ENCODE measurements at regions not wholly inside any gene's neighbourhood (a gene's known extent, or its start where the extent isn't known, plus 50 kb on each side); places are given as distances from the start of the nearest gene placed in this dataset.

DNA sequence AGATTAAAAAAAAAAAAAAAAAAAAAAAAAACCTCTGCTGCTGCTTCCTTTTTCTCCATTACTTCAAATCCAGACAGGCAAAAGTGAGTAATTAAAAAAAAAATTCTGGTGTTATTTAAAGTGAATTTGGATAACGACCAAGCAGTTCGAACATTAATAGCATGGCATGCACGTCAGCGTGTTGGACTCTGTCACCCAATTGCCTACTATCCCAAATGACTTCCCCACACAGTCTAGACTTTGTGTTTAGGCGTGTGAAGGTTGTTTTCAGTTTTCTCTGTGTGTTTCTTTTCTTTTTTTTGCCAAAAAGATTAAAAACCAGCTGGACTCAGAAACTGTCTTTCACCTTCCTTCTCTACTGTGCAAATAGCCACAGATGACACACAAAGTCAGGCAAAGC lies 321.4 kb downstream of the MSX2 start:
- no peaks in the 10 kb centered on the region for H3K9me3 ChIP-seq
- H3K4me3 ChIP-seq, result peak overlapping the region; percentile 26
- ATAC-seq (ENCODE audit: insufficient number of reproducible peaks, low FRiP score, low read depth) (no peak), DNase-seq (ENCODE audit: low spot score) (no peak)
- H3K4me1 ChIP-seq (ENCODE audit: control insufficient read depth in 1 of 2, low read depth in 2 of 2), result peaks cover 5 to 26% of the 10 kb centered on the region in 2 donors
- H3K36me3 ChIP-seq, result no peaks in the 10 kb centered on the region
- no peak for TF ChIP-seq CTCF (IDR thresholded peaks at IDR 0.05)
- peak overlapping the region; percentile 62 to 71 for H3K27ac ChIP-seq
- no peaks in the 10 kb centered on the region for H3K27me3 ChIP-seq (replicated peaks; ENCODE audit: insufficient read depth)

DNA sequence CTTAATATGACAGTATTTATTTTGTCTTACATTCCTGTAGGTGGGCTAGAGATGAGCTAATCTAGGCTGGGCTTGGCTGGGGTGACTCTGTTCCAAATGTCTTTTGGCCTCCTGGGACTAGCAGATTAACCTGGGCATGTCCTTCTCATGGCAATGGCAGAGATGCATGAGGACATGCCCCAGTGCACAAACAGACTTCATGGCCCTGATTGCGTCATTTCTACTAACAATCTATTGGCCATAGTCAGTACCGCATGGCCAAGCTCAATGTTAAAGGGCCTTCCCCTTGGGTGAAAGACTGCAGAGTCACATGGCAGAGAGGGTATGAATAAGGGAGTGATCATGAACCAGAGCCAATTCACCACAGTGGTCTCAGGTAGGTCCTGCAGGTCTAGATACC lies 313.4 kb downstream of the MSX2 start:
- ATAC-seq (ENCODE audit: insufficient number of reproducible peaks, low FRiP score, low read depth), result no peak

GRCh38 chr5:175035882-175036533 lies 311.6 kb downstream of the MSX2 start:
- DNase-seq (ENCODE audit: low spot score) (no peak), ATAC-seq (ENCODE audit: insufficient number of reproducible peaks, low FRiP score, low read depth) (no peak)
- H3K4me1 ChIP-seq (ENCODE audit: control insufficient read depth in 1 of 2, low read depth in 2 of 2), result peaks cover 7 to 29% of the 10 kb centered on the region in 2 donors
- no peak overlapping the region for H3K4me3 ChIP-seq
- TF ChIP-seq CTCF (IDR thresholded peaks at IDR 0.05), result no peak
- no peaks in the 10 kb centered on the region for H3K9me3 ChIP-seq
- H3K27me3 ChIP-seq (replicated peaks; ENCODE audit: insufficient read depth), result no peaks in the 10 kb centered on the region
- no peaks in the 10 kb centered on the region for H3K36me3 ChIP-seq
- H3K27ac ChIP-seq, result no peak overlapping the region

More for the DNA sequence above, 313.4 kb downstream of the MSX2 start:
- H3K27ac ChIP-seq, result no peak overlapping the region
- no peak for DNase-seq (ENCODE audit: low spot score)
- no peaks in the 10 kb centered on the region for H3K27me3 ChIP-seq (replicated peaks; ENCODE audit: insufficient read depth)
- TF ChIP-seq CTCF (IDR thresholded peaks at IDR 0.05), result no peak
- no peaks in the 10 kb centered on the region for H3K36me3 ChIP-seq
- H3K9me3 ChIP-seq, result no peaks in the 10 kb centered on the region
- H3K4me1 ChIP-seq (ENCODE audit: control insufficient read depth in 1 of 2, low read depth in 2 of 2), result peaks cover 0 to 13% of the 10 kb centered on the region in 2 donors
- H3K4me3 ChIP-seq, result no peak overlapping the region

DNA sequence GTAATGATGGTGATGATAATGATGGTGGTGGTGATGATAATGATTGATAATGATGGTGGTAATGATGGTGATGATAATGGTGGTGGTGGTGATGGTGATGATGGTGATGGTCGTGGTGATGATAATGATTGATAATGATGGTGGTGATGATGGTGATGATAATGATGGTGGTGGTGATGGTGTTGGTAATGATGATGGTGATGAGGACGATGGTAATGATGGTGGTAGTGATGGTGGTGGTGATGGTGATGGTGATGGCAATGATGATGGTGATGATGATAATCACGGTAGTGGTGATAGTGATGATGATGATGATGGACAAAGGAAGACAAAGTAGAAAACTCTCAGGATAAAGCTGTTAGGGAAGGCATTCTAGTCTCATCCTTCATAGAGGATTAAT lies 310.5 kb downstream of the MSX2 start:
- Histone ChIP-seq H3K4me3 (no peak overlapping the region), H3K4me1 (ENCODE audit: control insufficient read depth in 1 of 2, low read depth in 2 of 2) (peaks cover 7 to 29% of the 10 kb centered on the region in 2 donors), H3K27me3 (replicated peaks; ENCODE audit: insufficient read depth) (no peaks in the 10 kb centered on the region), H3K36me3 (no peaks in the 10 kb centered on the region), H3K9me3 (no peaks in the 10 kb centered on the region), H3K27ac (no peak overlapping the region)
- DNase-seq (ENCODE audit: low spot score) (no peak), ATAC-seq (ENCODE audit: insufficient number of reproducible peaks, low FRiP score, low read depth) (no peak)
- no peak for TF ChIP-seq CTCF (IDR thresholded peaks at IDR 0.05)

DNA sequence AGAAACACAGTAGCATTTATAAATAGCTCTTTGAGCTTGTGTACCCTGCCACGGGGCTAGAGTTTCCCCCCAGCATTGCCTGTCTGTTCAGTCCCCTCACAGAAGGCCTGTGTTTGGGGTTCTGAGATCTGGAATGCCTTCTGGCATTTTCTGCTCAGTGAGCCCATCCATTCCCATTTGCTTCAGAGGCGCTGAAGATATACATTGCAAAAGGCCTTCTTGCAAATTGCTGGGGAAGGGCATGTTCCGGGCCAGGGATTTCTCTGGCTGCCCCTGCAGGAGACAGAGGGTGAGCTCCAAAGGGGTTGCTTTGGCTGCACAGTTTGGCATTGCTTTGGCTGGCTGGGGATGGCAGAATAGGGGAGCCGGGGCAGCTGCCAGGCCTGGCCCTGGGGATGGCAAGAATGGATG lies 308.4 kb downstream of the MSX2 start:
- no peak for TF ChIP-seq CTCF (IDR thresholded peaks at IDR 0.05)
- H3K36me3 ChIP-seq, result no peaks in the 10 kb centered on the region
- no peaks in the 10 kb centered on the region for H3K9me3 ChIP-seq
- no peaks in the 10 kb centered on the region for H3K27me3 ChIP-seq (replicated peaks; ENCODE audit: insufficient read depth)
- peak overlapping the region; percentile 55 to 67 for H3K27ac ChIP-seq
- no peak for DNase-seq (ENCODE audit: low spot score)
- no peak overlapping the region for H3K4me3 ChIP-seq
- no peak for ATAC-seq (ENCODE audit: insufficient number of reproducible peaks, low FRiP score, low read depth)
- peaks cover 7 to 29% of the 10 kb centered on the region in 2 donors for H3K4me1 ChIP-seq (ENCODE audit: control insufficient read depth in 1 of 2, low read depth in 2 of 2)

Data from thoracic aorta (tissue), 2 donors.